D341Med (cell line): ENCODE measurements at regions not wholly inside any gene's neighbourhood (a gene's known extent, or its start where the extent isn't known, plus 50 kb on each side); places are given as distances from the start of the nearest gene placed in this dataset.

ENCODE experiments used
- DNase-seq: peaks from one replicate; pipeline ENCODE4 v3.0.0; 2012; ENCODE audit warnings: low spot score

DNA sequence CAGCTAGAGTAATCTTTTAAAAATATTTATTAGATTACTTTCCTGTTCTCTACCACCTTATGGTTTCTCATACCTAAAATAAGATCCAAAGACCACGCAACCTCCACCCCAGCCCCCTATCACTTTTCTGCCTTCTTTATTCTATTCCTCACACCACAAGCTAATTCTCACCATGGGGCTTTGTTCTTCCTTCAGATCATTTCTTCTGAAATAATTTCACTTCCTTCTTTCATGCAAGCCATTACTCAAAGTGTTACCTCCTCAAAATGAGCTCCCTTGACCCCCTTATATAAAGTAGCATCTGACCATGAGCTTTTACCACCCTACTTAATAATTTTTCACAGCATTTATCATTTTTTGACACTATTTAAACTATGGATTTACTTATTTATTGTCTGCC is 233.2 kb upstream of the TMCO5A start:
- no peak for DNase-seq

DNA sequence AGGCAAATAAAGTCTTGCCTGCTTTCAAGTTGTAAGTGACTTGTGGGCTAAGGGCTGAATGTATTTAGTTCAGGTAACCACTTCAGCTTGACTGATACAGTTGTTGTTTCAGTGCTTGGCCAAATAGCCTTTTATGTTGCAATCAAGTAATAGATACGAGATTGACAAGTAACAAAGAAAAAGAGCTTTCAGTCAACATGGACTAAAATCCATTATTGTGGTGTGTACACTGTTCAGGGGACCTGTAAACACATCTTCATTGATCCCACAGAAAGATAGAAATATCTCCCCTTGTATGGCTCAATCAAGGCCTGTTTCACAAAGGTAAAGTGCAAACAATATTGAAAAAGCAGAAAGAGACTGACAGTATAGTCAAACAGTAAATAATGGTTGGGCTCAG is 224.8 kb upstream of the TMCO5A start:
- no peak for DNase-seq

- no peak for DNase-seq
Measured at GRCh38 chr15:37715101-37715500, 219.3 kb upstream of the TMCO5A start.

DNA sequence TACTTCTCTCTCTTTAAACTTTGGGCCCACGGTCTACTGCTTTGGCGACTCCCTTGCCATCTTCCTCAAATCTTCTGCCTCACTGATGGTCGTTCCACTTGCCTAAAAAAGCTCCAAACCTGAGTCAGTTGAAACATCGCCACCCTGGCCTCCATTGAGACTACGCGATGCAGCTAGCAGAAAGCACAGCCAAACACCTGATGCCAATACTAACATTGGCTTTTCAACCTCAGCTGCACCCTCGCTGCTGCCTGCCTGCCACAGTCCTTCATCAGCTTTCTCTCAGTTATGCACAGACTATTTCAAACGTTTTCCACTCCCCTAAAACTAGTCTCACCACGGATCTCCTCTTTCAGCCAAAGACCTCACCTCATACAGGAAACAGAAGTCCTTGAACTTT is 214.2 kb upstream of the TMCO5A start:
- DNase-seq: no peak

DNA sequence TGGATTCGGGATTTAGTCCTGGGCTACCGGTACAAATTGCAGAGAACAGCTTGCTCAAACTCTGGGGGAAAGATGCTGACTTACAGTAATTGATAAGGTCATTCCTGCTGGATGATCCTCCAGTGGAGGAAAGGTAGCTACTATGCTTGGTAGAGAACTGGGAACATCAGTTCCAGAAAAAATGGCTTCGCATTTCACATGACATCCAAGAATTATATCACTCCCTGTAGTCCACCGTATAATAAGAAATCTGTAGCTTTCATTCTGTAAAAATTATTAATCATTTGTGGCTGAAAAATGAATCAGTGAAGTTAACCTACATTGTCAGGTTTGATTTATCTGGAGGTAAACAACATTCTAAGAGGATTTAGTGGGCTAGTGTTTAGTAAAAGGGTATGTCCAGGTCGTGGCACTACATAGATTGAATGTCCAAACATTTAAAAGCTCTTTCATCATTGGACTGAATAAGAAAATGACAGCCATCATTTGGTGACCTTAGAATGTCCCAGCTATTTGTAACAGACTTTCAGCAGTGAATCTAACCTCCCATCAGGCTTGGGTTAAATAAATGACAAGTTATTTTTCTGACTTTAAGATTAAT is 203.2 kb upstream of the TMCO5A start:
- no peak for DNase-seq

DNA sequence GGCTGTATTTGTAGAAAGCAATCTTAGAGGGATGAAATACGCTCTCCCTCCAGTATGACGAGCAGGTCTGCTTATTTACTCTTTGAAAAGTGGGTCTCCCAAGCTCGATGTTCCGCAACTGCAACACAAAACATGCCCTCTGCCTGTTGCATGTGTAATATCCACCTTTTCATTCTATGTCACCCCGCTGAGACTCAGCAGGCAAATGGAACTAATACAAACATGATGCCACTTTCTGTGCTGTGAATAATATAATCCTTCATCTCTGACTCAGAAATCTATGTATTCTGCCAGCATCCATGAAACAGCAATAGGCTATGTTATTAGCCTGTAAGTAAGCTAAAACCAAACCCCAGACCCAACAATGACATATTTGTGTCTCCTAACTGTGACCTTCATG is 200.8 kb upstream of the TMCO5A start:
- DNase-seq: no peak

DNA sequence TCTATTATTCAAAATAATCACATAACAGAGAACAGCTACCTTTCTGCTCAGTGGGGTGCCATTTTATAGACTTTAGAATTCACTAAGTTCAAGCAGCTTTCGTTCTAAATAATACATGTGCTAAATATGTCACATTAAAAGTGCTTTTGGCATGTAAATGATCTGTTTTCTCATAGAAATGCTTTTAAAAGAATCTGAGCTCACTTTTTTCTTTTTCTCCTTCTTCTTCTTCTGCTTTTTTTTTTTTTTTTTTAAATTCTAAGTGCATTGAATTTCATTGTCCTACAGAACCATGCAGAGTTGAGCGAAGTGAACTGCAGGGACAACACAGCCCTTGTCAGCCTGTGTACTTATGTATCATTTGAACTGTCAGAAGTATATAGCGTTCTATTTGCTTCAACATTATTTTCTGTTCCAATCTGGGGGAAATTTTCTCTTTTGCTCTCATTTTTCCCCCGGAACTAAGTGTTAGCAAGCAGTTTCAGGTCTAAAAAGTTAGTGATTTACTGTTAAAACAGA is 193.8 kb upstream of the TMCO5A start:
- DNase-seq: no peak

DNA sequence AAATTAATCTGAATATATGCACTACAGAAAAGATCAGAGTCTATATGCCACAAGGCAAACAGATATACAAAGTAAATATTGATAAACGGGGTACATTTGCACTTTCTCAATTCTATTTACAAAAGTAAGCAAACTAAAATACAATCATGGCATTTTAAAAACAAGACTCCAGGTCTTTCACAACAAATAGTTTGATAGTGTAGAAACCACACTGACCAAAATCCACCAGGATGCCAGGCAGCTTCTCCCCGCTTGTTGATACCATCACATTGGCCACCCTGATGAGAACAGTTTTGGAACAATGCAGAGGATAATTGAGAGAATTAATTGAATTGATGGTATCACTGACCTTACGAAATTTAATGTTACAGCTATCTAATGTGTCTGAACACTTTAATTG is 190.6 kb upstream of the TMCO5A start:
- no peak for DNase-seq

- DNase-seq: no peak
Measured at GRCh38 chr15:37744521-37744920, 189.9 kb upstream of the TMCO5A start.

- no peak for DNase-seq
Measured at GRCh38 chr15:37751401-37751800, 183.0 kb upstream of the TMCO5A start.

- DNase-seq: no peak
Measured at GRCh38 chr15:37756407-37756806, 178.0 kb upstream of the TMCO5A start.

- DNase-seq: no peak
Measured at GRCh38 chr15:37758412-37758811, 176.0 kb upstream of the TMCO5A start.

DNA sequence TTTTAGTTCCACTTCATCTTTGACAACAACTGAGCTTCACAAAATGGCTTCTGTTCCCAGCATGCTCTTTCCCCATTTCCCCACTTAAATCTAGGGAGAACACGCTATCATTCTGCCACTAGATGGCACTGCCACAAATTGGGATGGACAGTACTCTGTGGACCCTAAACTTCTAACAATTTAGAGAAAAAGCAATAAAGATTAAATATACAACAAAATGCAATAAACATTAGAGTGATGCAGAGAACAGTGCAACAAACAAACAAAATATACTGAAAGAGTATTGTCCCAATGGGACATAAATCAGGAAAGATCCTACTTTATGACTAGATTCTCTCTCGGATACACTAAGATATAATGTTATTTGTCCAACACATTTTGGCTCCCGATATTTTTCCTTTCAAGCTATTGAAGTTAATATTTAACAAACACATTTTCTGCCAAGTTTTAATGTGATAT is 169.7 kb upstream of the TMCO5A start:
- DNase-seq: peak; percentile 52

GRCh38 chr15:37765786-37766185 is 168.7 kb upstream of the TMCO5A start:
- DNase-seq: no peak

DNA sequence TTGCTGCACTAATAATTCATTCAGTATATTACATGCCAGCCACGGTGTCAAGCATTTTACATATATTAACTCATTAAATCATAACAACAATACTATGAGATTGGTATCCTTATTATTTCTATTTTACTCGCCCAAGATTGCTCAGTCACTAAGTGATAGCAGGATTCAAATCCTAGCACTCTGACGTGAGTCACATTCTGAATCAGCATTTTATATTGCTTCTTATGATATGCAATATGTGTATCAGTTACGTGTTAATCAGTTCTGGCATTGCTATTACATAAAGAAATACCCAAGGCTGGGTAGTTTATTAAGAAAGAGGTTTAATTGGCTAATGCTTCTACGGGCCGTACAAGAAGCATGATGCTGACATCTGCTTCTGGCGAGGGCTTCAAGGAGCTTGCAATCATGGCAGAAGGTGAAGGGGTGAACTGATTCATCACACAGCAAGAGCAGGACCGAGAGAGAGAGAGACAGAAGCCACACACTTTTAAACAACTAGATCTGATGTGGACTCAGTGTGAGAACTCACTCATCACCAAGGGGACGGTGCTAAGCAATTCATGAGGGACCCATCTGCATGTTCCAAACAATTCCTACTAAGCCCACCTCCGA is 166.5 kb upstream of the TMCO5A start:
- no peak for DNase-seq

DNA sequence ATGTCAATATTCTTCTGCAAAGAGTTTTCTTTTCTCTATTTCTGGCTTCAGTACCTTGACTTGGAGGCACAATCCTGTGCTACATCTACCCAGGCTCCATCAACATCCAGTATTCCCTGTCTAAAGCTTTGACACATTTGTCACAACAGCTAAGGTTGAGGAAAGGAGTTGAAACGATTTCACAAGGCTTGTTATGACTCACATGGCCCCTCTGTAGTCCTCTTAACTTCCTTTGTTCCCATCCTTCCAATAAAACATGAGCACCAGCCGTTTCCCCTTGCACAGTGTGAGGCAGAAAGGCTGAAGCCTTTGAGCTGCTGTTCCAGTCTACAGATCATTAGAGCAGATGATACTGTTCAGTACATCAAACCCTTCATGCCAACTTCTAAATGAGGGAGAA is 163.0 kb upstream of the TMCO5A start:
- no peak for DNase-seq

GRCh38 chr15:37773111-37773860 is 161.2 kb upstream of the TMCO5A start:
- no peak for DNase-seq

- no peak for DNase-seq
Measured at GRCh38 chr15:37774961-37775360, 159.5 kb upstream of the TMCO5A start.

GRCh38 chr15:37777006-37777405 is 157.4 kb upstream of the TMCO5A start:
- no peak for DNase-seq

GRCh38 chr15:37783290-37783689 is 151.2 kb upstream of the TMCO5A start:
- DNase-seq: no peak

DNA sequence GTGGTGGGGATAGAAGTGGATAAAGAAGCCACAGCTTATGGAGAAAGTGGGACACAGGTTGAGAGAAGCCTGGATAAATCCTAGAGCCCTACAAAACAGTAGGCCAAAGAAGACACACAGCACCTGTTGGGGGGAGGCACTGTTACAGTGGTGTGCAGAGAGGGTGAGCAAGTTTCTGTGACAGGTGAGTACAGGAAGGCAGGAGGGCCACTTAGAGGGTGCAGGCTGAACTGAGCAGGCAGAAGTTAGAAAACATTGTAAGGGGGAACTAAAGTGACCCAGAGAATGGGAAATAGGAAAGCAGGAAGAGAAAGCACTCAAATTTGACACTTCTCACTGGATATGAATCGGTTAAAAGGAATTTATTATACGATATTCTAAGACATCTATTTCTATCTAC is 146.1 kb upstream of the TMCO5A start:
- DNase-seq: no peak

DNA sequence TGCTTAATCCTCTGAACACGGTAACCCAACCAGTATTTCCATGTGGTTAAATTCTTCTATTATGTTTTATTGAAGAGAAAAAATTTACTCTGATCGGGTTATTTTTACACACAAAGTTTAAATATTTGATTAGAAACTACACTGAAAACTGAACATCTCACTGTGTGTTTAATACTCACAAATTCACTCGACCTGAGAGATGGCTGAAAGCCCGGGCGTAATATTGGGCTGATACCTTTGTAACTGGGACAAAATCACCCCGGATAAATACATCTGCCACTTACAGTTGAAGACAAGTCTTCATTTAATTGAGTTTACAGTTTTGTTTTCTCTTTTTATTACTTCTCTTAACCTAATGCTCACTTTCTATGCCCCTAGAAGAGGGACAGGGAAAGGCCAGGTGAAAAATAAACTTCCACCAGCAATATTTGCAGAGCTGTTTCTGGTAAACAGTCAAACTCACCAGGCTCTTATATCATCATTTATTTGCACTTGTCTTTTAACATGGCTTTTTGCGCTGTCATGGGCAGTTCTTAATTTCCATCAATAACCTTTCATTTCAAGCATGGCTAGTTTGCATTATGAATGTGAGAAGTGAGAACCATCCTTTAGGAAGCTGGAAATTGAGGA is 145.6 kb upstream of the TMCO5A start:
- no peak for DNase-seq

DNA sequence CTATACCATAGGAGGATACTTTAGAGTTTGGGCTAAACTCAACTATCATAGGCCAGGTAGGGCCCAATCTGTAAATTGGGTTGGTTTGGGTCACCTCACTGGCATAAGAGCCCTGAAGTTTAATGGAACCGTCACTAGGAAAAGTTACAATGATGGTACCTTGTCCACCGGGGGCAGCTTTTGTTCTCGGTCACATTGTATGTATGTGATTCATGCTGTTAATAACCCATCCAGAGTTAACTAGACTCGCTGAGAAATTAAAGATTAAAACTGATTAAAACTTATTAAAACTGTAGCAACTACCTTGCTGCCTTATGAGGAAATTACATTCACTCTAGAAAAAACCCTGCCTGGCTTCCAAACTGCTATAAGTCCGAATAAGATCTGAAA is 145.0 kb upstream of the TMCO5A start:
- no peak for DNase-seq
